A549 (cell line): ENCODE measurements at regions not wholly inside any gene's neighbourhood (a gene's known extent, or its start where the extent isn't known, plus 50 kb on each side); places are given as distances from the start of the nearest gene placed in this dataset.

Experiments used
- ATAC-seq, 2 experiments: fragments of 200-7000 bp in 1 of 2; fragments of >200 bp in 1 of 2; cut with Nextera tagmentation in 1 of 2; cut with Tn5 transposase in 1 of 2; 3 replicates each; pipeline versions ENCODE4 v1.8.0 to v1.9.1; 2018 to 2020; ENCODE audit warnings: mild to moderate bottlenecking in 1 of 2, moderate library complexity in 1 of 2
- CTCF ChIA-PET: fragments of 300-600 bp; sonication (Branson Sonifier 250); formaldehyde crosslinking; extraction: SDS; loops from one replicate; lab custom pipeline; 2021; ENCODE audit warnings: antibody characterized with exemption, inconsistent platforms; lab: Yijun Ruan, JAX
- POLR2A ChIA-PET: fragments of 350-600 bp; formaldehyde crosslinking; extraction: SDS; loops from one replicate; lab custom pipeline; 2021; ENCODE audit warnings: antibody characterized with exemption, inconsistent platforms; lab: Yijun Ruan, JAX
- DNase-seq, 2 experiments: peaks; one replicate each; pipeline versions ENCODE4 v3.0.0 to v3.0.0-alpha.2; 2011 to 2016; ENCODE audit warnings: low read depth in 1 of 2, low spot score in 1 of 2
- FAIRE-seq: peaks from 2 replicates; lab custom pipeline; 2011; peaks lifted over from hg19 to GRCh38; lab: Jason Lieb, UNC
- H3K27ac ChIP-seq, 2 experiments: fragments of >200 bp; sonication (Bioruptor Twin); formaldehyde crosslinking; 3 replicates each; pipeline ENCODE4 v1.5.1; 2016 to 2017
- H3K4me1 ChIP-seq: fragments of >200 bp; sonication (Bioruptor Twin); formaldehyde crosslinking; 3 replicates; pipeline ENCODE4 v1.6.1; 2016
- H3K4me2 ChIP-seq: fragments of >200 bp; sonication (Bioruptor Twin); formaldehyde crosslinking; 3 replicates; pipeline ENCODE4 v1.6.1; 2016
- H3K4me3 ChIP-seq: fragments of >200 bp; sonication (Bioruptor Twin); formaldehyde crosslinking; 3 replicates; pipeline ENCODE4 v1.5.1; 2016
- H3K9me3 ChIP-seq: fragments of >200 bp; sonication (Bioruptor Twin); formaldehyde crosslinking; 3 replicates; pipeline ENCODE4 v1.6.1; 2016
- CBX2 ChIP-seq: fragments of 200-600 bp; sonication (generic); IDR thresholded peaks from 2 replicates; pipeline ENCODE4 v1.6.1; 2016; ENCODE audit warnings: low read depth, mild to moderate bottlenecking, borderline replicate concordance
- CHD2 ChIP-seq: fragments of 150-350 bp; IDR thresholded peaks from 2 replicates; pipeline ENCODE4 v1.6.1; 2014; ENCODE audit warnings: low read length; ENCODE audit not compliant: partially characterized antibody
- CHD4 ChIP-seq: fragments of 200-600 bp; sonication (generic); IDR thresholded peaks from 2 replicates; pipeline ENCODE4 v1.6.1; 2016; ENCODE audit warnings: antibody characterized with exemption, mild to moderate bottlenecking, borderline replicate concordance
- CTCF ChIP-seq: fragments of >200 bp; sonication (Bioruptor Twin); formaldehyde crosslinking; IDR thresholded peaks from 3 replicates; pipeline ENCODE4 v1.5.1; 2016
- EP300 ChIP-seq, 2 experiments: fragments of >200 bp; sonication (Bioruptor Twin); formaldehyde crosslinking; IDR thresholded peaks; 2 replicates in 1 of 2; 3 replicates in 1 of 2; pipeline ENCODE4 v1.6.1; 2016 to 2017
- ESRRA ChIP-seq: fragments of 150-350 bp; IDR thresholded peaks from 2 replicates; pipeline ENCODE4 v1.6.1; 2014; ENCODE audit warnings: mild to moderate bottlenecking, low read length, borderline replicate concordance
- FOSL2 ChIP-seq, 2 experiments: fragments of 450-650 bp in 1 of 2; fragments of >200 bp in 1 of 2; sonication (Bioruptor Twin) in 1 of 2; formaldehyde crosslinking; IDR thresholded peaks; 2 replicates each; pipeline versions ENCODE4 v1.5.0 to v1.6.1; 2016 to 2020; ENCODE audit warnings: mild to moderate bottlenecking in 1 of 2, moderate library complexity in 1 of 2
- FOXS1 ChIP-seq: fragments of 250-450 bp; sonication (Bioruptor Pico); IDR thresholded peaks from 2 replicates; pipeline ENCODE4 v1.5.0; 2020; ENCODE audit warnings: mild to moderate bottlenecking, moderate library complexity
- GATA3 ChIP-seq: IDR thresholded peaks from 2 replicates; pipeline ENCODE4 v1.6.1; 2012; ENCODE audit warnings: borderline replicate concordance
- HDAC2 ChIP-seq: fragments of 200-600 bp; sonication (generic); IDR thresholded peaks from 2 replicates; pipeline ENCODE4 v1.6.1; 2016
- HEYL ChIP-seq: fragments of 250-450 bp; sonication (Bioruptor Pico); IDR thresholded peaks from 2 replicates; pipeline ENCODE4 v1.8.0; 2021; ENCODE audit warnings: mild to moderate bottlenecking, moderate library complexity
- KDM1A ChIP-seq: fragments of 200-600 bp; sonication (generic); IDR thresholded peaks from 2 replicates; pipeline ENCODE4 v1.6.1; 2016; ENCODE audit warnings: low read depth, mild to moderate bottlenecking
- KDM5A ChIP-seq: fragments of 200-600 bp; sonication (generic); IDR thresholded peaks from 2 replicates; pipeline ENCODE4 v1.6.1; 2016; ENCODE audit warnings: antibody characterized with exemption, mild to moderate bottlenecking
- MAZ ChIP-seq: fragments of 150-350 bp; IDR thresholded peaks from 2 replicates; pipeline ENCODE4 v1.6.1; 2014; ENCODE audit warnings: antibody characterized with exemption, low read depth, low read length, borderline replicate concordance
- RAD21 ChIP-seq, 2 experiments: fragments of >200 bp in 1 of 2; sonication (Bioruptor Twin) in 1 of 2; formaldehyde crosslinking in 1 of 2; IDR thresholded peaks in 1 of 2; conservative IDR thresholded peaks in 1 of 2; 2 replicates in 1 of 2; 3 replicates in 1 of 2; pipeline ENCODE4 v1.6.1; 2012 to 2018; ENCODE audit warnings: inconsistent platforms in 1 of 2
- RNF2 ChIP-seq: fragments of 200-600 bp; sonication (generic); IDR thresholded peaks from 2 replicates; pipeline ENCODE4 v1.6.1; 2016; ENCODE audit warnings: low read depth, mild to moderate bottlenecking, antibody characterized with exemption, moderate library complexity, borderline replicate concordance
- TFCP2L1 ChIP-seq: fragments of 250-450 bp; sonication (Bioruptor Pico); IDR thresholded peaks from 2 replicates; pipeline ENCODE4 v1.5.0; 2021; ENCODE audit warnings: mild to moderate bottlenecking
- WGBS: methylation state at CpG from one replicate; pipeline ENCODE4 v1.1.6; 2017; ENCODE audit errors: missing lambda C conversion rate; 5-methylcytosine and 5-hydroxymethylcytosine counted together
- TF ChIP-seq, protein P1 (sequence below): IDR thresholded peaks from 2 replicates; pipeline ENCODE4 v1.6.1; 2012
- TF ChIP-seq, protein P2 (sequence below): fragments of >200 bp; sonication (Bioruptor Twin); formaldehyde crosslinking; IDR thresholded peaks from 3 replicates; pipeline ENCODE4 v1.6.1; 2016

GRCh38 chr10:21413680-21414079 lies 111.8 kb downstream of the SKIDA1 start:
- WGBS = 54% methylated on average over 2 of the region's 2 CpGs

GRCh38 chr10:21413268-21413667 lies 112.2 kb downstream of the SKIDA1 start:
- Histone ChIP-seq H3K4me1 (peaks cover 1% of the 10 kb centered on the region; the same call in 2 of the 3 replicates), H3K27ac (no peak overlapping the region), H3K9me3 (no peaks in the 10 kb centered on the region), H3K4me3 (no peak overlapping the region), H3K4me2 (no peak overlapping the region)
- TF ChIP-seq FOXS1 = no peak
- TF ChIP-seq ESRRA = no peak
- TF ChIP-seq GATA3 = no peak
- no peak for TF ChIP-seq HDAC2
- CTCF ChIA-PET = no interaction called here
- WGBS = 90% methylated on average over 6 of the region's 6 CpGs
- no peak for FAIRE-seq
- DNase-seq = no peak
- no peak for ATAC-seq
- POLR2A ChIA-PET = no interaction called here

More at GRCh38 chr10:21413680-21414079, 111.8 kb downstream of the SKIDA1 start:
- CTCF ChIA-PET = no interaction called here
- Histone ChIP-seq H3K4me1 (peaks cover 1% of the 10 kb centered on the region; the same call in 1 of the 3 replicates), H3K9me3 (no peaks in the 10 kb centered on the region), H3K4me3 (no peak overlapping the region), H3K4me2 (no peak overlapping the region), H3K27ac (no peak overlapping the region)
- FAIRE-seq (no peak), DNase-seq (no peak), ATAC-seq (no peak)
- no peak for TF ChIP-seq KDM5A
- TF ChIP-seq ESRRA = no peak
- no peak for TF ChIP-seq EP300 (IDR thresholded peaks at IDR 0.05)
- TF ChIP-seq, protein P1, sequence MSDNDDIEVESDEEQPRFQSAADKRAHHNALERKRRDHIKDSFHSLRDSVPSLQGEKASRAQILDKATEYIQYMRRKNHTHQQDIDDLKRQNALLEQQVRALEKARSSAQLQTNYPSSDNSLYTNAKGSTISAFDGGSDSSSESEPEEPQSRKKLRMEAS = no peak
- TF ChIP-seq RNF2 = no peak
- no peak for TF ChIP-seq CHD4
- TF ChIP-seq CHD2 = no peak
- TF ChIP-seq MAZ = no peak
- no peak for TF ChIP-seq CBX2
- TF ChIP-seq HEYL = no peak
- TF ChIP-seq TFCP2L1 (CRISPR knock-in tag) = no peak
- TF ChIP-seq CTCF = no peak
- TF ChIP-seq, protein P2, sequence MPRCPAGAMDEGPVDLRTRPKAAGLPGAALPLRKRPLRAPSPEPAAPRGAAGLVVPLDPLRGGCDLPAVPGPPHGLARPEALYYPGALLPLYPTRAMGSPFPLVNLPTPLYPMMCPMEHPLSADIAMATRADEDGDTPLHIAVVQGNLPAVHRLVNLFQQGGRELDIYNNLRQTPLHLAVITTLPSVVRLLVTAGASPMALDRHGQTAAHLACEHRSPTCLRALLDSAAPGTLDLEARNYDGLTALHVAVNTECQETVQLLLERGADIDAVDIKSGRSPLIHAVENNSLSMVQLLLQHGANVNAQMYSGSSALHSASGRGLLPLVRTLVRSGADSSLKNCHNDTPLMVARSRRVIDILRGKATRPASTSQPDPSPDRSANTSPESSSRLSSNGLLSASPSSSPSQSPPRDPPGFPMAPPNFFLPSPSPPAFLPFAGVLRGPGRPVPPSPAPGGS = no peak
- TF ChIP-seq RAD21 (conservative IDR thresholded peaks at IDR 0.05 in 1 of 2, IDR thresholded peaks at IDR 0.05 in 1 of 2) = no peak
- TF ChIP-seq FOSL2 (IDR thresholded peaks at IDR 0.05) = no peak
- TF ChIP-seq FOSL2 (CRISPR knock-in tag; IDR thresholded peaks at IDR 0.05) = no peak
- POLR2A ChIA-PET = no interaction called here

DNA sequence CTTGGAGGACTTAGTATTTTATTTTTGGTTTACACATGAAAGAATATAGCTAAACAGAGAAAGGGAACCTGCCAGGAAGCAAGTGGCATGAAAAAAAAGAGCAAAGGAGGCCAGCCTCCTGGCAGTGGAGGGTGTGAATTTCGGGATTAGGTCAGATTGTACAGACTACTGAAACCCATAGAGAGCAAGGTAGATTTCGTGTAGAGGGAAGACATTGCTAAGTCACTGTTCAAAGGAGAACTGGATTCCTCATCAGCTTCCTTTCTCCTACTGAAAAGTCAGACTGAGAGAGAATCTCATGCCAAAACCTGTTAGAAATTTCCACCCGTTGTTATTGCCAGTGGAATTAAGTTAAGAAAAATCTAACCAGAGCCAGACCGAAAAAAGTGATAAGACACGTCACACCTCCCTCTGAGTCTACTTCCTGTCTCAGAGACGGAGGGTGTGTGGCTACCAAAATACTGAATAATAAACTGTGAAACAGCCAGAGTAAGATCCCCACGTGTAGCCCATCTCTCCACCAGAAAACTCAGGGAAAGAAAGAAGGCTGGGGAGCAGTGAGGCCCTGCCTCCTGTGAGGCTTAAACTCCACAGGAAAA lies 118.8 kb downstream of the SKIDA1 start:
- Histone ChIP-seq H3K4me1 (peaks cover 34% of the 10 kb centered on the region), H3K27ac (peak overlapping the region in 1 of 2 experiments; percentile 59; a peak in 3 of 6 replicates), H3K4me3 (no peak overlapping the region), H3K4me2 (no peak overlapping the region), H3K9me3 (no peaks in the 10 kb centered on the region)
- CTCF ChIA-PET = interaction anchor here (1.3 kb wide), 1 partner anchor 13 kb away, joined by 3 read pairs; no protein-coding TSS in a partner anchor
- TF ChIP-seq EP300 (IDR thresholded peaks at IDR 0.05) (no peak), KDM1A (no peak)
- POLR2A ChIA-PET = no interaction called here
- DNase-seq (no peak), ATAC-seq (no peak), FAIRE-seq (no peak)
- 75% methylated on average over 7 of the region's 7 CpGs for WGBS
